H54 (cell line): ENCODE measurements at regions not wholly inside any gene's neighbourhood (a gene's known extent, or its start where the extent isn't known, plus 50 kb on each side); places are given as distances from the start of the nearest gene placed in this dataset.

ENCODE experiments used
- DNase-seq: peaks from one replicate; pipeline ENCODE4 v3.0.0; 2011; ENCODE audit warnings: low spot score, mixed read lengths; ENCODE audit not compliant: insufficient read length
- FAIRE-seq: peaks from 3 replicates; lab custom pipeline; 2011; peaks lifted over from hg19 to GRCh38; lab: Jason Lieb, UNC
- POLR2A ChIP-seq: IDR thresholded peaks from 2 replicates; pipeline ENCODE4 v1.6.1; 2011; ENCODE audit warnings: low read depth, mild to moderate bottlenecking, low read length

DNA sequence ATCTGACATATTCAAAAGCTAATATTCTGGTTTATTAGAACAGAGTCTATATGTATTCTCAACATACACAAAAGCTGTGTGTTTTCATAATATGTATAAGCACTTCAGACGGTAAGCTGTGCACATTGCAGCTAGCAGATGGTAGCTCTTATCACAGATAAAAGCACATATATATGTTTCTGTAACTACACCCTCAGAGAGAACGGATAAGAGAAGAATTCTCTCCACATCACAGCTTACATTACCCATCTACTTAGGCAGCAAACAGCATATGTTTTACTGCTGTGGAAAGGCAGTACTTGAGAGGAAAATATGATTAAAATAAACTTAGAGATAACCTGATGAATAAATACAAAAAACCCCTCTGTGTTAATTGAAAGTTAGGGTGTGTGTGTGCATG lies 450.9 kb upstream of the ZNF608 start:
- no peak for FAIRE-seq
- no peak for DNase-seq
- no peak for TF ChIP-seq POLR2A

DNA sequence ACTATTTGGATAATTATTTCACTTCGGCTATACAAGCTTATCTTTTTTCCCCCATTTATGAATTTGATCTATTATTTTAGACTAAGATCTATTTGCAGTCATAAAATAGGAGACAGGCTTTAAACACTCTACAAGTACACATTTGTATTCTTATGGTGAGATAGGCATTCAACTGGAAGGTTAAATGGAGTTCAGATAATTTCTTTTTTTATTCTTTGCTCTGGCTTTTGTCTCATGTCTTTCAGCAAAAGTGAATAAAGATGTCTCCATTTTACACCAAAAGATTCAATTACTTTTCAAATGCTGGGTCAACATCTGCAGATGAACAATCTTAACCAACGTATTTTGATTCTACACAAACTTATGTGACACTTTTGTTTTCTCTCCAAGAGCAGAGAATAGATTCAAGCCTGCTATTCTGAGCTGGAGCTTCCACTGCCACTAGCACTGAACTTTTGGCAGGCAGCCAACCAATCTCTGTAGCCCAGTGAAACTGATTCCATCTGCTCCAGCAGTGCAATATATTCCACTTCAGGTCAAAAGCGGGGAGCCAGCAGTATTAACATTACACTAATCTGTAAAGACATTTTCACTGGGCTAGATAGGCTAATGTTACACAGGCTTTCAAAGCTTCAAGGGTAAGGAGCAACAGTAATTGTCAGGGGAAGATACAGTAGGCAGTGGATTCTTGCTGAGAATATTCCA lies 452.0 kb upstream of the ZNF608 start:
- DNase-seq = no peak
- FAIRE-seq = peak; percentile 36

DNA sequence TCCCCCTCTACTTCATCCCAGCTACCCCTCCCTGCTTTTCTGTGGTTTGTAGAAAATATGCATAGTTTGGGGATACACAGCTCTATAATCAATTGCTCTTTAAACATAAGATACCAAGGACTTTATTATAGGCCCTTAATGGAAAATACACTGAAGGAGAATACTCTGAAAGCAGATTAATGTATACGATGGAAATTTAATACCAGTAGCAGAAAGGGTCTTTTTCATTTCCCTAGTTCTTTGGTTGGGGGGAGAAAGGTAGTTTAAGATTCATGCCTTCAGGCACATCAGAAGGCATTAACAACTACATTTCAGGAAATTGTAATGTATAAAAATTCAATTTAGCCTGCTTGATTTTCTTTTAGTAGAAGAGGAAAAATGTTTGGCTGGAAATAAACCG lies 452.9 kb upstream of the ZNF608 start:
- no peak for TF ChIP-seq POLR2A
- no peak for DNase-seq
- FAIRE-seq = no peak

More for the DNA sequence above, 452.0 kb upstream of the ZNF608 start:
- no peak for TF ChIP-seq POLR2A

DNA sequence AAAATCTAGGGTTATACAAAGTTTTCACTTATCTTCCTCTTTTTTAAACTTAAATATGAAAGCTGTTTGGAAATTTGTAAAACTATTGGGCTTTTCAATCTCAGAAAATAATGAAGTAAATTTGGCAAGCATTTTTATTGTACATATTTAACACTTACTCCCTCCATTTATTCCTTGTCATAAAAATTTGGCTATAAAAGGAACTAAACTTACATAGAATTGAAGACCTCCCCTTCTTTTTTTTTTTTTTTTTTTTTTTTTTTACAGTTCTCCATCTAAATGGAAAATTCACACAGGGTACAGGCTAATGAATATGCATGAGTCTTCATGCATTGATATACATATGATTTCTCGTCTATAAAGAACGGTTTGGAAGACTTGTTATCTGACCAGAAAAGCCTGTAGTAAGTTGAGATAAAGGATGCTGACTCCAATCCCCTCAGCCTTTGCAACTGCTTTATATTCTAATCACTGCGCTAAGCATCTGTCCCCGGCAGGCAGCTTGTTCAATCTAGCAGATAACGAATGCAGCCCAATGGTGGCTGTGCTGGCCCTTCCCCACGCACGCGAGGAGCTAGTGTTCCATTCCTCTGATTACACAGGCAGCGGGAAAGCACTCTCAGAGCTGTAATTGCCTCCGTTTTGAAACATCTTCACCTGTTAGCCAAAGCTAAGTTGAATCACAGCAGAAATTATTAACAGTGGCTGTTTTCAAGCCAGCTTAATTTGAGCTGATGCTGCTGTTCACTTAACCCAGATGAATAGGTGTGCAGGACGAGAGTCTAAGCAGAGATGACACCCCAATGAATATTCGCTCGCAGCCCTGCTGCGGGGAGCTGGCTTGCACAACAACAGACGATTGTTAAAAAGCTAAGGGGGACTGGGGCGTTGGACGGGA lies 453.8 kb upstream of the ZNF608 start:
- DNase-seq (peak; percentile 1), FAIRE-seq (no peak)
- no peak for TF ChIP-seq POLR2A

DNA sequence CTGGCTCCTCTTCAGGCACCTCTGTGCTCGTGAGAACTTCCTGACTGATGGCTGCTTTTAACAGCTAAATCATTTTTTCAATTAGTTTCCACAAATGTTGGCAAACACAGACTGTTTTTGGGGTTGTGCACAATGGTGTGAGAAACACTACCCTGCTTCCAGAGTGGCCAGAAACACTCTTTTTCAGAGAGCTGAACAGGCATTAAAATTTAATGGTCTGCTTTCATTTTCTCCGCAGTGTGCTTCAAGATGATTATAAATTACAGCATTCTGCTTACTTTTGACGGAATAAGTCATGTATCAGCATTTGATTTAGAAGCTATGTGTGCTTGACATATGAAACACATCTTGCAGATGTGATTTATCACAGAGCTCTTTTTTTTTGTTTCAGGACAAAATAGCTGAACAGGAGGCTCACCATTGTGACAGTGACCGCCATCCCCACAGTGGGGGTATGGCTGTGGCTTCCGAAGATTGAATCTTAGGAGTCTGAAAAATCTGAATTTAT lies 454.5 kb upstream of the ZNF608 start:
- peak; percentile 27 for FAIRE-seq
- TF ChIP-seq POLR2A = no peak
- no peak for DNase-seq

DNA sequence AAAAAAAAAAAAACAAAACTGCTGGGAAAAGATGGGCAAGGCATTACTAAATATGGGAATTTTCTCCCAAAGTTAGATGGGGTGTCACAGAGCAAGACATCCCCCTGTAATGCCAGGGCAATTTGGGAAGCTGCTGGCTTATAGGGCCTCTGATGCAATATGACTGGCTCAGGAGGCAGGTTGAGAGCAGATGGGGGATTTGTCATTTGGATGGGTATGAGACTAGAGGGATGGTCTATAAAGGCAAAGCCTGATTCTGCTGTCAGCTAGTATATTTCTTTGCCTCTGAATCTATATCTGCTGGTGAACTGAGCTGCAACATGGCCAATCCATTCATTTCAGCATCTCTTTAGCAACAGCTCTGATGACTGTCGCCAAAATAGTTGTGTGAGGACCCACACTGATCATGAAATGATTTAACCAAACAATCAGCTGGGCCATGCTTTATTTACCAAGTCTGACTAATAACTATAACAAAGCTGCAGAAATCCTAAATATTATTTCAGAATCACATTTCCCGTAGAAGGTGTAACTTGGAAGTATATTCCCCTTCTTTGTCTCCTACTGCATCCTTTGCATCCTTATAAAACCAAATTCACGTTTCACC lies 455.1 kb upstream of the ZNF608 start:
- TF ChIP-seq POLR2A = no peak
- no peak for FAIRE-seq
- no peak for DNase-seq

DNA sequence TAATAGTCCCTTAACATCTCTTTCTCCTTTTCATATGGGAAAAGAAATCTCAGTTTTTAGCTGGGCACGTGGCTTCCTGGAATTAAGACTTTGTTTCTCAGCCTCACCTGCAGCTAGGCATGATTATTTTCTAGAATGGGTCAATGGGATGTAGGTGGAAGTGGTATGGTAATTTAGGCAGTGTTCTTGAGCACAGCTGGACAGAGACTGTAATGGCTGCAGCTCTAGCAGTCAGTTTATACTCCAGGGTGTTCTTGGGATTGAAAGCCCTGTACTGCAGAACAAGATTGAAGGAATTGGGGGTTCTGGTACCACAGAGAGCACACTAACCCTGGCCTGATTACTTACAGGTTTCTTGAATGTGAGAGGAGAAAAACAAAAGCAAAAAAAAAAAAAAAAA lies 455.9 kb upstream of the ZNF608 start:
- DNase-seq = no peak
- no peak for FAIRE-seq

DNA sequence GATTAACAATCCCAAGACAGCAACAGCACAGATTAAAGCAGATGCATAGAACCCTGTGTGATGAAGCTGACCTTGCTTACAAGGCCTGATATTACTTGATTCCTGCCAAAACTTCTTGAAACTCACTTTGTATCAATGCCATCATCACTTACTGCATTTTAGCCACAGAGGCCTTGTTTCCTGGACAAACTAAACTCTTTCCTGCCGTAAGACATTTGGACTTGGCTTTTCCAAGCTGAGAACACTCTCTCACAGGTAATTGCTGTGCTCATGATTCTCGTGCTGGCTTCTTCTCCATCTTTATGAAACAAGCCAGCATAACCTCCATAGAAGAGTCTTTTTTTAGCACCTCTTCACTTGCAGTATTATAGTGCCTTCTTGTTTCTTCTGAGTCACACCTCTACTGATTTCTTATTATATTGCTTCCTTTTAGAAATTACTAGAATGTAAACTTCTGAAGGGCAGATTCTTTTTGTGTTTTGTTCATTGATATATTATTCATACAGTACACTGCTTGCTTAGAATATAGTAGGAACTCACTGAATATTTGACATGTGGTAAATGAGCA lies 456.5 kb upstream of the ZNF608 start:
- DNase-seq (no peak), FAIRE-seq (no peak)
- no peak for TF ChIP-seq POLR2A

More for the DNA sequence above, 455.9 kb upstream of the ZNF608 start:
- no peak for TF ChIP-seq POLR2A

DNA sequence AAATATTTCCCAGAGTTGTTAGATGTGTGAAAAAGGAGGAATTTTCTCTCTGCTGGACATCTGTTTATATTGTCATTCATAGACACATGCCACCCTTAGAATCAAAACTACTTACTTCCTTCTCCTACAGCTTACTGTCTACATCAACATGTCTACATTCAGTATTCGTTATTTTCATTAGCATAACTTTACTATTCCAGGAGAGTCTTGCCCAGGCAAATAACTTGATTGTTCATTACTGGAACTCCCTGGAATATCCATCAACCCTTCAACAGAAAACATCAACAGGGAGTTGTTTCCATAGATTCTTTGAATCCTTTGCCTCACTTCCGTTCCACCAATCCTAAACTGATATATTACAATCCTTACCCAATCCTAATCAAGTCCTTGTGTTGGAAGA lies 457.5 kb upstream of the ZNF608 start:
- no peak for DNase-seq
- no peak for TF ChIP-seq POLR2A
- FAIRE-seq = no peak

DNA sequence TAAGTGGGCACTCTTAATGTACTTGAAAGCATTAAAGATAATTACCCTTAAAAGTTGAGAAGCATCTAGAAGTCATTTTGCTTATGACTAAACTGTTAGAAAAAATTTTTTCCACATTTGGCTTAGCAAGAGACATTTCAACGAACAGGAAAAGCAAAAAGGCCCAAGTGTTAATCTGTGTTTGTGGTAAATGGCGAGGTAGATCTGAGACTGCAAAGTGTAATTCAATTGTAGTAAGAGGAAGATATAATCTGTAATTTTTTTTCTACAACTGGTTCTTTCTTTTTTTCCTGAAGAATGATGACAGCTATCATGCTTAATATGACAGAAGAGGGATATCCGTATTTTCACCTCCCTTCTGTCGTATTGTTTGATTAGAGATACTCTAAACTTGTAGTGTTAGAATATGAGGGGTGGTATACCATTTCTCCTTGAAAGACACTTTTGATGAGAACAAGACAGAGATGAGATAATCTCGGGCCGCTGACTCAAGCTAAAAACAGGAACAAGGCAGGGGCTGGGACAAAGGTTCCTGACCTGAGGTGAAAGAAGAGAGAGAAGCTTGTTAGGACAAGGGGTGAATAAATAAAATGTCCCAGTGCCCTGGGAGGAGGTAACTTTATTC lies 459.3 kb upstream of the ZNF608 start:
- DNase-seq (no peak), FAIRE-seq (no peak)
- no peak for TF ChIP-seq POLR2A

DNA sequence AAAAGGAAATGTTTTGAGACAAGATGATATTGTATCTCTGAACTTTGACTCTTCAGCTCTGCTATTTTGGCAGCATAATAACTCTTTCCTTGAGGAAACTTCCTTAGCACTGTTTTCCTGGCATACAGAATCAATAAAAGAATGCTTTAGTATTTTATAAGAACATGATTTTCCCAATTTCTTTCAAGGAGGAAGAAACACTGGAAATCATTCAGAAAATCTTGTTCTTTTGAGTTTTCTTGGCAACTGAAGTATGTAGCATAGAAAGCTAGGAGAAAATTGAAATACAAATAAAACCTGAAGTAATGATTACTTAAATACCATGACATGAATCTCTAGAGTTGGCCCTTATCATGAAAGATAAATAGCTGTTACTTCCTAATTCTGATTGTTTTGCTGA lies 461.4 kb upstream of the ZNF608 start:
- DNase-seq = no peak
- TF ChIP-seq POLR2A = no peak
- FAIRE-seq = no peak

DNA sequence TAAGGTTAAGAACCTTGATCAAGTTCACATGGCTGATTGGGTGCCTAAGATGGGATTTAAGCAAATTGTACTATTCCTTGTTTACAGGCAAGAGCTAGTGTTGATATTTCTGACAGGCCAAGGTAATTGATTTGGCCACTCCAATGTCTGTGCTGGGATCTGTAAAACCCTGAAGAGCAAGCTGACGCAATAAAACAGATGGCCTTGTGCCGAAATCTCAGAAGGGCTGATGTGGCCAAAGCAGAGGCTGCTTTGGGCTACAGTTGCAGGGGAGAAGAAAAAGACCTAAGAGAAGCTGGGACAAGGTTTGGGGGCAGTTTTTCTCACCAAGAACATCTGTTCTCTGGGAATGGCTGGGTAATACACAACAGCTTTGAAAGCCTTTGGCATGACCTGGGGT lies 463.2 kb upstream of the ZNF608 start:
- DNase-seq = no peak
- TF ChIP-seq POLR2A = no peak
- FAIRE-seq = no peak

DNA sequence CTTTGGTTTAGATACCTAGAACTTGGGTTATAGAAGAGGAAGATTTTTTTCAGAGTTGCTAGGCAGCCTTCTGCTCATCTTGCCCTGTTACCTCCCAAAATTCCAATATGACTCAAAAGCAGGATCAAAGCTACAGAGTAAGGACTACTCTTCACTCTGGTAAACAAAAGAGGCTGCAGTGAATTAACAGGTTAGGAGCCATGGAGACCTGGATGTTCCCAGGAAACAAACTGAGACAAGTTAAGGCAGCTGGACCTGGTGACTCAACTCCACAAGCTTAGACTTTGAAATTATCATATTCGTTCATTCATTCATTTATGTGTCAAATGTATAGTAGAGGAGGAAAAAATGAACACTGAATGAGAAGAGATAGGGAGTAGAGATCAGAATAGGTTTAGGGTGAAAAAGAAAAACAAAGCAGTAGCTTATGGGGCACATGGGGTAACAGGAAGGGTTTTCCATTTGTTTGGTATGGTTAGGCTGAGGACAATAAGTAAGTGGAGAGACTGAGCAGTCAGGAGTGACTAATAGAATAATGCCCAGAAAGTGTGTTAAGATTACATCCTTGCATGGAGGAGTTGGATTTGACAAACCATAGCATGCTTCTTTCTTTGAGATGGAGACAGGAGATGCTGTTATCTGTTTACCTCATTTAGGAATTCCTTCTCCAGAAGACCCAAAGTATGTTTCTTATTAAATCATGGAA lies 464.0 kb upstream of the ZNF608 start:
- TF ChIP-seq POLR2A = no peak
- DNase-seq (no peak), FAIRE-seq (no peak)
